ENCODE measurements at regions not wholly inside any gene's neighbourhood (a gene's known extent, or its start where the extent isn't known, plus 50 kb on each side); places are given as distances from the start of the nearest gene placed in this dataset.
"Not testable (repeated sequence)": the region's sequence is repeated elsewhere in the genome, so short reads cannot be mapped to it uniquely, and the experiment has no call there.

GRCh38 chr18:30800800-30801199 lies 241.7 kb downstream of the DSC3 start:
- H3K36me3 ChIP-seq (ENCODE audit: insufficient read depth): no peaks in the 10 kb centered on the region
- no peak overlapping the region for H3K27ac ChIP-seq (ENCODE audit: low read depth)
- no peak for DNase-seq (ENCODE audit: extremely low spot score)
- WGBS: 35% methylated on average over 1 of the region's 1 CpG
- H3K4me3 ChIP-seq (ENCODE audit: low read depth, low read length): no peak overlapping the region
- no peaks in the 10 kb centered on the region for H3K4me1 ChIP-seq (ENCODE audit: insufficient read depth)

DNA sequence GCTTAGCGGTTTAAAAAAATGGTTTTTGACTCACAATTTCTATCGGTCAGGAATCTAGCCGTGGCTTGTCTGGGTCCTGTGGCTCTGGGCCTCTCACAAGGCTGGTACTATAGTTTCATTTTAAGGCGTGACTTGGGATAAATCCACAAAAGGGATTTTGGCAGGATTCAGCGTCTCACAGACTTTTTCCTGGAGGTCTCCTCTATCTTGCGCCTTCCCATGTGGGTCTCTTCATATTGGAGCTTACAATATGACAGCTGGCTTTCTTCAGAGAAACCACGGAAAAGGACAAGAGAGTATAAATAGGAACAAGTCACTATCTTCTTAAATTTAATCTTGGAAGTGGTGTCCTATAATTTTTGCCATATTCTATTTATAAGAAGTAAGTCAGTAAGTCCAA lies 250.5 kb downstream of the DSC3 start:
- no peaks in the 10 kb centered on the region for H3K4me1 ChIP-seq (ENCODE audit: insufficient read depth)
- H3K4me3 ChIP-seq (ENCODE audit: low read depth, low read length): no peak overlapping the region
- WGBS: 46% methylated on average over 7 of the region's 7 CpGs
- H3K36me3 ChIP-seq (ENCODE audit: insufficient read depth): no peaks in the 10 kb centered on the region
- no peak for DNase-seq (ENCODE audit: extremely low spot score)
- H3K27ac ChIP-seq (ENCODE audit: low read depth): no peak overlapping the region

- not testable (repeated sequence) for H3K4me1 ChIP-seq (ENCODE audit: insufficient read depth); DNase-seq (ENCODE audit: extremely low spot score); H3K36me3 ChIP-seq (ENCODE audit: insufficient read depth); H3K27ac ChIP-seq (ENCODE audit: low read depth); H3K4me3 ChIP-seq (ENCODE audit: low read depth, low read length)
- 93% methylated on average over 22 of the region's 22 CpGs for WGBS
These were observed 254.0 kb downstream of the DSC3 start for GRCh38 chr18:30788411-30788991.

GRCh38 chr18:30787410-30787809 lies 255.1 kb downstream of the DSC3 start:
- H3K36me3 ChIP-seq (ENCODE audit: insufficient read depth): no peaks in the 10 kb centered on the region
- no peak overlapping the region for H3K4me3 ChIP-seq (ENCODE audit: low read depth, low read length)
- DNase-seq (ENCODE audit: extremely low spot score): no peak
- no peak overlapping the region for H3K27ac ChIP-seq (ENCODE audit: low read depth)
- H3K4me1 ChIP-seq (ENCODE audit: insufficient read depth): no peaks in the 10 kb centered on the region

DNA sequence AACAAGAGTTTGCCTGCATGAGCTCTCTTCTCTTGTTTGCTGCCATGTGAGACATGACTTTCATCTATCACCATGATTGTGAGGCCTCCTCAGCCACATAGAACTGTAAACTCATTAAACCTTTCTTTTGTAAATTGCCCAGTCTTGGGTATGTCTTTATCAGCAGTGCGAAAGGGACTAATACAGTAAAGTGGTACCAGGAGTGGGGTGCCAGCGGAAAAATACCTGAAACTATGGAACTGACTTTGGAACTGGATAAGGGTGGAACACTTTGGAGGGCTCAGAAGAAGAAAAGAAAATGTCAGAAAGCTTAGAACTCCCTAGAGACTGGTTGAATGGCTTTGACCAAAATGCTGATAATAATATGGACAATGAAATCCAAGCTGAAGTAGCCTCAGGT lies 260.9 kb downstream of the DSC3 start:
- no peak overlapping the region for H3K27ac ChIP-seq (ENCODE audit: low read depth)
- WGBS: 92% methylated on average over 2 of the region's 2 CpGs
- H3K4me1 ChIP-seq (ENCODE audit: insufficient read depth): no peaks in the 10 kb centered on the region
- no peak for DNase-seq (ENCODE audit: extremely low spot score)
- no peak overlapping the region for H3K4me3 ChIP-seq (ENCODE audit: low read depth, low read length)
- no peaks in the 10 kb centered on the region for H3K36me3 ChIP-seq (ENCODE audit: insufficient read depth)

- Histone ChIP-seq H3K4me3 (ENCODE audit: low read depth, low read length) (no peak overlapping the region), H3K4me1 (ENCODE audit: insufficient read depth) (no peaks in the 10 kb centered on the region), H3K36me3 (ENCODE audit: insufficient read depth) (no peaks in the 10 kb centered on the region), H3K27ac (ENCODE audit: low read depth) (no peak overlapping the region)
- no peak for DNase-seq (ENCODE audit: extremely low spot score)
These were observed 266.9 kb downstream of the DSC3 start for GRCh38 chr18:30775629-30776028.

DNA sequence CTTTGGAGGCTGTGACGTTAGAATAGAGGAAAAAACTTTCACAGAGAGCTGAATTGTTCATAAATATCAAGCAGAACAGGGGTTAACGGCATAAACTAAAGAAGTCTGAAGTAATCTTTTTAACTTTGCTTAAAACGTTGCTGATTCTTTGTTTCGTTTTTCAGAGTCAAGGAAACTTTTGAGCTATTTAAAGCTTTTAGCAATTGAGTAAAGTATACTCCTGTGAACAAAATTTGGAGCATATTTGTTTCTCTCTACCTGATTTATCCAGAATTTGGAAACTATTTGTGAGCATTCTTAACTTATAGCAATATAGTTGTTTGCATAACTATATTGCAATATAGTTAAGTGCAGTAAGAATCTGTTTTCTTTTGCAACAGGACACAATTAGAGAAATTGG lies 270.4 kb downstream of the DSC3 start:
- not testable (repeated sequence) for H3K27ac ChIP-seq (ENCODE audit: low read depth); DNase-seq (ENCODE audit: extremely low spot score); H3K4me1 ChIP-seq (ENCODE audit: insufficient read depth); H3K4me3 ChIP-seq (ENCODE audit: low read depth, low read length); H3K36me3 ChIP-seq (ENCODE audit: insufficient read depth)
- WGBS: 76% methylated on average over 4 of the region's 4 CpGs

- no peak overlapping the region for H3K4me3 ChIP-seq (ENCODE audit: low read depth, low read length)
- H3K36me3 ChIP-seq (ENCODE audit: insufficient read depth): no peaks in the 10 kb centered on the region
- H3K27ac ChIP-seq (ENCODE audit: low read depth): no peak overlapping the region
- 12% methylated on average over 1 of the region's 1 CpG for WGBS
- DNase-seq (ENCODE audit: extremely low spot score): no peak
- H3K4me1 ChIP-seq (ENCODE audit: insufficient read depth): no peaks in the 10 kb centered on the region
These were observed 276.5 kb downstream of the DSC3 start for GRCh38 chr18:30766053-30766452.

DNA sequence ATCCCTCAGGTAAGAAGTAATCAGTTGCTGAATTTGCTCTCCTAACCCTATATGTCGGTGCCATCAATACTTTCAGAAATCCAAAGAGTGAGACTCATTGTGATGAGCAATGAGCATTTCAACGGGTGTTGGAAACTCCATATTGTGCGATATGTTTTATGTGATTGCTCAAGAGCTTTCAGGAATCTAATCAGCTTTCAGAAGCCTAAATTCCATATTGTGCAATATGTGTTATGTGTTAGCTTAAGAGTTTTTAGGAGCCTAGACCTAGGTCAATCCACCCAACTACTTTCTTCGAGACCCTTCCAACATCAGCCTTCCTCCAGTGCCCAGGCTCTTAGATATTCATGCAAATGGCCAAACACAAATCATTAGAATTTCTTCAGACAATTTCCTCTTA lies 277.3 kb downstream of the DSC3 start:
- DNase-seq (ENCODE audit: extremely low spot score): no peak
- no peak overlapping the region for H3K27ac ChIP-seq (ENCODE audit: low read depth)
- 86% methylated on average over 4 of the region's 4 CpGs for WGBS
- no peak overlapping the region for H3K4me3 ChIP-seq (ENCODE audit: low read depth, low read length)
- H3K4me1 ChIP-seq (ENCODE audit: insufficient read depth): no peaks in the 10 kb centered on the region
- no peaks in the 10 kb centered on the region for H3K36me3 ChIP-seq (ENCODE audit: insufficient read depth)

DNA sequence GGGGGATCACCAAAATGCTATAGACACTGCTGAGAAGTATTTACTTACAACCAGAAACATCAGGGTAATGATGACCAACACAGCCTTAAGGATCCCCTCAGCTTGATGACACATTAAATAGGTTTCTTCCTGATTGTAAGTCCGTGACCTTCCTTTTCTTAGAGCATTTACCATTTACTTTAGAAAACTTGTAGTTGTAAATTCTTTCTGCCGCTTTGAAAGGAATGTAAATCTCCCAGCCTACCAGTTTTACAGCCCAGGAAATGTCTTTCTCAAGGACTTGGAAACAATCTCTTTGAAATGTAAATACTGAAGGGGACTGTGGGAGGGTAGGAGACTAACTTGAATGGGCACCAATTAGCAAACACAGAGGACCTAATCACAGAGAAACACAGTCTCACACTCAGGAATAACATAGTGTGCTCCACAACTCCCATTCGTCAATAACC lies 278.6 kb downstream of the DSC3 start:
- Histone ChIP-seq H3K36me3 (ENCODE audit: insufficient read depth) (no peaks in the 10 kb centered on the region), H3K4me3 (ENCODE audit: low read depth, low read length) (no peak overlapping the region), H3K4me1 (ENCODE audit: insufficient read depth) (no peaks in the 10 kb centered on the region), H3K27ac (ENCODE audit: low read depth) (no peak overlapping the region)
- DNase-seq (ENCODE audit: extremely low spot score): peak; percentile 11
- 19% methylated on average over 3 of the region's 3 CpGs for WGBS

DNA sequence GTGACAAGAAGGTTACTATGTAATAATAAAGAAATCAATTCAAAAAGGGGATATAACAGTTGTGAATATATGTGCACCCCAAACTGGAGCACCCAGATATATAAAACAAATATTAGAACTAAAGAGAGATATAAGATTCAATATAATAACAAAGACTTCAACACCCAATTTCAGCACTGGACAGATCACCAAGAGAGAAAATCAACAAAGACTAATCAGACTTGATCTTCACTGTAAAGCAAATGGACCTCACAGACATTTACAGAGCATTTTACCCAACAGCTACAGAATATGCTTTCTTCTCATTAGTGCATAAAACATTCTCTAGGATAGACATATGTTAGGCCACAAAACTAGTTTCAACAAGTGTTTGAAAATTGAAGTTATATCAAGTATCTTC lies 287.7 kb downstream of the DSC3 start:
- DNase-seq (ENCODE audit: extremely low spot score): no peak
- Histone ChIP-seq H3K27ac (ENCODE audit: low read depth) (no peak overlapping the region), H3K4me3 (ENCODE audit: low read depth, low read length) (no peak overlapping the region), H3K36me3 (ENCODE audit: insufficient read depth) (no peaks in the 10 kb centered on the region), H3K4me1 (ENCODE audit: insufficient read depth) (no peaks in the 10 kb centered on the region)

- DNase-seq (ENCODE audit: extremely low spot score): no peak
- Histone ChIP-seq H3K4me1 (ENCODE audit: insufficient read depth) (no peaks in the 10 kb centered on the region), H3K4me3 (ENCODE audit: low read depth, low read length) (no peak overlapping the region), H3K27ac (ENCODE audit: low read depth) (no peak overlapping the region), H3K36me3 (ENCODE audit: insufficient read depth) (no peaks in the 10 kb centered on the region)
- WGBS: 62% methylated on average over 5 of the region's 5 CpGs
These were observed 294.0 kb downstream of the DSC3 start for GRCh38 chr18:30748541-30748940.

DNA sequence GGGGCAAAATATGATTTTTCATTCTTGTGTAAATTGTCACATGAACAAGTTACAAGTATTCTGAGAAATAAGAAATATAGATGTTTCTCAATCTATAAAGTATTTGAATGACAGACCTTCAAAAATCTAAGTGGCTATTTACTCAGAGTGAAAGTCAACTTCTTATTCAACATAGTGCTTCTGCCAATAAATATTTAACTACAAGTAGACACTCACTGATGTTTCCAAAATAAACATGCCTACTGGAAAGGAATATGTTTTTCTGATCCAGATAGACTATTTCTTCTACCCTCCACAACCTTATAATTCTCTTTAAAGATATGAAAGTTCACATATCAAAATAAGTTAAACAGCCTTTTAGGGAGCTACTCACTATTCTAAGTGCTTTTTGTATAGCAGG lies 296.3 kb downstream of the DSC3 start:
- H3K27ac ChIP-seq (ENCODE audit: low read depth): no peak overlapping the region
- H3K36me3 ChIP-seq (ENCODE audit: insufficient read depth): no peaks in the 10 kb centered on the region
- no peak overlapping the region for H3K4me3 ChIP-seq (ENCODE audit: low read depth, low read length)
- no peaks in the 10 kb centered on the region for H3K4me1 ChIP-seq (ENCODE audit: insufficient read depth)
- no peak for DNase-seq (ENCODE audit: extremely low spot score)

DNA sequence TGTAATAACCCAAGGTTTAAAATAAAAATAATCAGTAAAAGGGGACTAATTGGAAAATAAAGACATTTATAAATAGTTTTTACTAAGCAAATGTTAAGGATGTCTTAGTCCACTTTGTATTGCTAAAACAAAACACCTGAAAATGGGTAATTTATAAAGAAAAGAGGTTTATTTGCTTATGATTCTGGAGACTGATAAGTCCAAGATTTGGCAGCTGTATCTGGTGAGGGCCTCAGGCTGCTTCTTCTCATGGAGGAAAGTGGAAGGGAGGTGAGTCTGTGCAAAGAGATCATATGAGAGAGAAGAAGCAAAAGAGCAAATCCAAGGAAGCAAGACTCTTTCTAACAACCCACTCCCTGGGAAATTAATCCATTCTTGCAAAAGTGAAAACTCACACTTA lies 299.5 kb downstream of the DSC3 start:
- Histone ChIP-seq H3K27ac (ENCODE audit: low read depth) (no peak overlapping the region), H3K4me3 (ENCODE audit: low read depth, low read length) (no peak overlapping the region), H3K36me3 (ENCODE audit: insufficient read depth) (no peaks in the 10 kb centered on the region), H3K4me1 (ENCODE audit: insufficient read depth) (no peaks in the 10 kb centered on the region)
- no peak for DNase-seq (ENCODE audit: extremely low spot score)

DNA sequence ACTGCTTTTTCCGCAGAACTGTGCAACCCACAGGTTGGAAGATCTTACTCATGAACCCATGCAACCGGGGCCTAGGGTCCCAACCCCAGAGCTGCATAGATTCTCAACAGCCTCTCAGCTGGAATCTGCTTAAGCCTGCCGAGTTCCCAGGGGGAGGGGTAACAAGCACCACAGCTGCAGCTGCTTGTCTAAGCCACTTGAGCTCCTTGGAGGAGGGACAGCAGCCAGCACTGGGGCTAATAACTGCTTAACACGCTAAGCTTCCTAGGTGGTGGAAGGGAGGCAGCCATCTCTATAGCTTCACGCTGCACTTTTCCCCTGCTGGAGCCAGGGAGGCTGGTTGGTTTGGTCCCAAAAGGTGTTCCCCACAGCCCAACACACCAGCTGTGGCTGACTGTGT lies 311.6 kb downstream of the DSC3 start:
- no peaks in the 10 kb centered on the region for H3K4me1 ChIP-seq (ENCODE audit: insufficient read depth)
- no peak overlapping the region for H3K4me3 ChIP-seq (ENCODE audit: low read depth, low read length)
- 71% methylated on average over 5 of the region's 5 CpGs for WGBS
- H3K36me3 ChIP-seq (ENCODE audit: insufficient read depth): no peaks in the 10 kb centered on the region
- no peak overlapping the region for H3K27ac ChIP-seq (ENCODE audit: low read depth)
- no peak for DNase-seq (ENCODE audit: extremely low spot score)
